Heart left ventricle (tissue), 13 donors: ENCODE measurements at regions not wholly inside any gene's neighbourhood (a gene's known extent, or its start where the extent isn't known, plus 50 kb on each side); places are given as distances from the start of the nearest gene placed in this dataset.

Experiments used
- CTCF ChIP-seq, 12 donors: fragments of 200-600 bp; sonication (generic) in 4 of 12; IDR thresholded peaks; one replicate each; pipeline versions ENCODE4 v1.5.0 to v1.8.0; 2018 to 2022; ENCODE audit warnings: antibody characterized with exemption in 12 of 12, mild to moderate bottlenecking in 5 of 12
- POLR2A ChIP-seq, 2 donors: fragments of 450-650 bp; IDR thresholded peaks; one replicate each; pipeline ENCODE4 v1.6.1; 2017; ENCODE audit warnings: antibody characterized with exemption in 2 of 2, mild to moderate bottlenecking in 2 of 2, moderate library complexity in 2 of 2
- donor health status: ischemic (EF 13 %, LVEDD 7.1; RV severe dilation, severe dysfunction).
- donor health status: DM: no; HTN: yes; CAD: no.
- donor health status: DM: no; HTN: no; CAD: no.
- donor health status: ischemic (EF 25% LVEDD 6.9; RV normal size, moderate dysfunction).
- donor health status: ischemic (EF 25% LVEDD 5.7; RV mildly dilated, moderate dysfunction).
- donor health status: ischemic (EF 35%, LVEDD 5.7; RV mildly dilated, moderate dysfunction).
- donor health status: nonischemic (EF 11% LVEDD 7.7; RV severe dilation, severe dysfunction).
- donor health status: DM: yes; HTN: yes; CAD: no.
- donor health status: PGD.
- donor health status: ischemic (EF 29% LVEDD 5.4; RV normal size, mild dysfunction).
- donor health status: nonischemic (EF 23%, LVEDD 6.1; RV moderate dilation, normal function).

- TF ChIP-seq POLR2A (IDR thresholded peaks at IDR 0.05) (no peak), CTCF (IDR thresholded peaks at IDR 0.05) (no peak)
Measured at GRCh38 chr1:58979677-58980076, 195.8 kb upstream of the JUN start.
